KMS-11 (cell line): ENCODE measurements at regions not wholly inside any gene's neighbourhood (a gene's known extent, or its start where the extent isn't known, plus 50 kb on each side); places are given as distances from the start of the nearest gene placed in this dataset.

Experiments
- H2AFZ ChIP-seq: fragments of 200-600 bp; sonication (generic); 2 replicates; pipeline ENCODE4 v1.6.1; 2016; ENCODE audit warnings: antibody characterized with exemption, mixed run types, low read depth
- H3K27ac ChIP-seq: fragments of 200-600 bp; sonication (generic); 2 replicates; pipeline ENCODE4 v1.6.1; 2016; ENCODE audit warnings: mild to moderate bottlenecking, mixed run types
- H3K27me3 ChIP-seq: fragments of 200-600 bp; sonication (generic); 2 replicates; pipeline ENCODE4 v1.6.1; 2017; ENCODE audit warnings: mild to moderate bottlenecking, low read depth, mixed run types, moderate library complexity; ENCODE audit not compliant: insufficient read depth
- H3K36me3 ChIP-seq: fragments of 200-600 bp; sonication (generic); 2 replicates; pipeline ENCODE4 v1.6.1; 2017; ENCODE audit warnings: mild to moderate bottlenecking, mixed run types; ENCODE audit not compliant: insufficient read depth
- H3K4me1 ChIP-seq: fragments of 200-600 bp; sonication (generic); 2 replicates; pipeline ENCODE4 v1.6.1; 2016; ENCODE audit warnings: mild to moderate bottlenecking, low read depth, mixed run types; ENCODE audit not compliant: poor library complexity, severe bottlenecking
- H3K4me2 ChIP-seq: fragments of 200-600 bp; sonication (generic); 2 replicates; pipeline ENCODE4 v1.7.0; 2016; ENCODE audit warnings: mild to moderate bottlenecking, mixed run types
- H3K4me3 ChIP-seq: fragments of 200-600 bp; sonication (generic); IDR thresholded peaks from 2 replicates; pipeline ENCODE4 v1.6.1; 2017; ENCODE audit warnings: low read depth, low read length, mixed read lengths; ENCODE audit not compliant: insufficient read depth
- H3K79me2 ChIP-seq: fragments of 200-600 bp; sonication (generic); 2 replicates; pipeline ENCODE4 v1.6.1; 2016; ENCODE audit warnings: low read depth, mixed run types; ENCODE audit not compliant: insufficient read depth
- H3K9ac ChIP-seq: fragments of 200-600 bp; sonication (generic); 2 replicates; pipeline ENCODE4 v1.6.1; 2016; ENCODE audit warnings: mild to moderate bottlenecking, mixed run types
- H4K20me1 ChIP-seq: fragments of 200-600 bp; sonication (generic); 2 replicates; pipeline ENCODE4 v1.6.1; 2016; ENCODE audit warnings: mild to moderate bottlenecking, mixed run types; ENCODE audit not compliant: insufficient read depth
- CTCF ChIP-seq: fragments of 200-600 bp; sonication (generic); conservative IDR thresholded peaks from 2 replicates; pipeline ENCODE4 v1.6.1; 2017; ENCODE audit warnings: low read depth, mild to moderate bottlenecking, antibody characterized with exemption, low read length, moderate library complexity, mixed read lengths

GRCh38 chr11:130715877-130716220, 200.4 kb downstream of the SNX19 start:
- Histone ChIP-seq H3K27me3 (no peaks in the 10 kb centered on the region), H2AFZ (no peak overlapping the region), H3K79me2 (no peaks in the 10 kb centered on the region), H3K4me2 (no peak overlapping the region), H3K4me1 (no peaks in the 10 kb centered on the region), H3K27ac (no peak overlapping the region), H3K36me3 (no peaks in the 10 kb centered on the region), H3K9ac (no peak overlapping the region), H3K4me3 (no peak overlapping the region), H4K20me1 (no peaks in the 10 kb centered on the region)
- TF ChIP-seq CTCF = no peak

GRCh38 chr11:130718120-130718519, 198.2 kb downstream of the SNX19 start:
- Histone ChIP-seq H3K4me2 (no peak overlapping the region), H3K4me1 (no peaks in the 10 kb centered on the region), H3K27ac (no peak overlapping the region), H2AFZ (no peak overlapping the region), H3K27me3 (no peaks in the 10 kb centered on the region), H3K79me2 (no peaks in the 10 kb centered on the region), H4K20me1 (no peaks in the 10 kb centered on the region), H3K36me3 (no peaks in the 10 kb centered on the region), H3K4me3 (no peak overlapping the region), H3K9ac (no peak overlapping the region)
- TF ChIP-seq CTCF = no peak

- no peaks in the 10 kb centered on the region for H3K4me1 ChIP-seq
- no peaks in the 10 kb centered on the region for H3K27me3 ChIP-seq
- no peak overlapping the region for H3K4me2 ChIP-seq
- no peak for TF ChIP-seq CTCF
- no peak overlapping the region for H2AFZ ChIP-seq
- H4K20me1 ChIP-seq = no peaks in the 10 kb centered on the region
- no peak overlapping the region for H3K9ac ChIP-seq
- no peak overlapping the region for H3K4me3 ChIP-seq
- H3K36me3 ChIP-seq = no peaks in the 10 kb centered on the region
- no peaks in the 10 kb centered on the region for H3K79me2 ChIP-seq
- H3K27ac ChIP-seq = no peak overlapping the region
Observed at GRCh38 chr11:130719220-130719915, 196.9 kb downstream of the SNX19 start.

GRCh38 chr11:130720232-130721022, 195.9 kb downstream of the SNX19 start:
- no peaks in the 10 kb centered on the region for H3K27me3 ChIP-seq
- H3K9ac ChIP-seq = no peak overlapping the region
- no peaks in the 10 kb centered on the region for H3K79me2 ChIP-seq
- H4K20me1 ChIP-seq = no peaks in the 10 kb centered on the region
- no peak for TF ChIP-seq CTCF
- no peak overlapping the region for H3K4me2 ChIP-seq
- no peak overlapping the region for H3K27ac ChIP-seq
- no peaks in the 10 kb centered on the region for H3K36me3 ChIP-seq
- H3K4me3 ChIP-seq = no peak overlapping the region
- H3K4me1 ChIP-seq = no peaks in the 10 kb centered on the region
- no peak overlapping the region for H2AFZ ChIP-seq
